HCT116 (cell line): ENCODE measurements at regions not wholly inside any gene's neighbourhood (a gene's known extent, or its start where the extent isn't known, plus 50 kb on each side); places are given as distances from the start of the nearest gene placed in this dataset.

Experiments used
- ATAC-seq: fragments of 200-7000 bp; cut with Tn5 transposase; 2 replicates; pipeline ENCODE4 v1.9.1; 2020; ENCODE audit warnings: mild to moderate bottlenecking, moderate library complexity
- BruUV-seq: library from RNA; stranded (reverse); fragments of 400-500 nt; replicated peaks from 2 replicates; lab custom pipeline; 2021; lab: Mats Ljungman, UMichigan
- CTCF ChIA-PET: fragments of 300-600 bp; sonication (Branson Sonifier 250); formaldehyde crosslinking; loops from one replicate; lab custom pipeline; 2021; ENCODE audit warnings: antibody characterized with exemption; lab: Charles Lee
- POLR2A ChIA-PET: fragments of 300-600, 350-600 bp; sonication (Branson Sonifier 250); formaldehyde crosslinking; loops from one replicate; lab custom pipeline; 2021; ENCODE audit warnings: antibody characterized with exemption; lab: Charles Lee
- RAD21 ChIA-PET, 2 experiments: fragments of 300-600 bp; sonication (Branson Sonifier 250); formaldehyde crosslinking; loops; one replicate each; lab custom pipeline; 2023; ENCODE audit warnings: low total read pairs in 2 of 2; ENCODE audit not compliant: uncharacterized antibody in 2 of 2, unreplicated experiment in 2 of 2, low non-redundant PET in 1 of 2; lab: Charles Lee
- DNase-seq: peaks from one replicate; pipeline ENCODE4 v3.0.0-alpha.2; 2010; ENCODE audit warnings: low read depth, low spot score
- H2AFZ ChIP-seq: fragments of 200-600 bp; shearing (Covaris generic), sonication (generic); 2 replicates; pipeline ENCODE4 v1.6.1; 2017; ENCODE audit warnings: low read depth, mixed run types, mixed read lengths, antibody characterized with exemption, low read length; ENCODE audit not compliant: poor library complexity, severe bottlenecking
- H3K27ac ChIP-seq: 2 replicates; pipeline ENCODE4 v1.5.1; 2012; ENCODE audit warnings: low read depth, low read length
- H3K27me3 ChIP-seq: fragments of 200-600 bp; sonication (generic); 2 replicates; pipeline ENCODE4 v1.6.1; 2016; ENCODE audit warnings: mixed run types, low read length, mixed read lengths; ENCODE audit not compliant: insufficient read depth
- H3K36me3 ChIP-seq, 2 experiments: fragments of 200-500 bp in 1 of 2; fragments of 200-600 bp in 1 of 2; sonication (Bioruptor generic) in 1 of 2; sonication (generic) in 1 of 2; 2 replicates each; pipeline versions ENCODE4 v1.5.1 to v1.6.1; 2014 to 2016; ENCODE audit warnings: low read length in 2 of 2, inconsistent platforms in 1 of 2, mixed read lengths in 1 of 2, mixed run types in 1 of 2; ENCODE audit not compliant: insufficient read depth in 2 of 2, control insufficient read depth in 1 of 2
- H3K4me1 ChIP-seq, 2 experiments: fragments of 200-600 bp in 1 of 2; sonication (generic) in 1 of 2; 2 replicates each; pipeline versions ENCODE4 v1.5.1 to v1.6.1; 2012 to 2017; ENCODE audit warnings: low read length in 2 of 2, inconsistent platforms in 1 of 2, mild to moderate bottlenecking in 1 of 2, mixed read lengths in 1 of 2, mixed run types in 1 of 2, moderate library complexity in 1 of 2; ENCODE audit not compliant: insufficient read depth in 2 of 2, control insufficient read depth in 1 of 2
- H3K4me2 ChIP-seq: fragments of 200-600 bp; sonication (generic); 2 replicates; pipeline ENCODE4 v1.6.1; 2017; ENCODE audit warnings: mixed run types, low read length, mixed read lengths
- H3K4me3 ChIP-seq, 2 experiments: fragments of 200-600 bp in 1 of 2; sonication (generic) in 1 of 2; replicated peaks in 1 of 2; 2 replicates each; pipeline ENCODE4 v1.5.1; 2011 to 2016; ENCODE audit warnings: low read length in 2 of 2, control low read depth in 1 of 2, low read depth in 1 of 2, mild to moderate bottlenecking in 1 of 2, mixed read lengths in 1 of 2, mixed run types in 1 of 2
- H3K79me2 ChIP-seq: fragments of 200-600 bp; sonication (generic); 2 replicates; pipeline ENCODE4 v1.6.1; 2017; ENCODE audit warnings: mild to moderate bottlenecking, mixed run types, low read length, moderate library complexity, mixed read lengths; ENCODE audit not compliant: insufficient read depth
- H3K9ac ChIP-seq: fragments of 200-600 bp; sonication (generic); 2 replicates; pipeline ENCODE4 v1.6.1; 2016; ENCODE audit warnings: low read length, mixed read lengths
- H3K9me2 ChIP-seq: fragments of 200-600 bp; sonication (generic), shearing (Covaris generic); 2 replicates; pipeline ENCODE4 v1.6.1; 2017; ENCODE audit warnings: mixed run types, mild to moderate bottlenecking, moderate library complexity; ENCODE audit not compliant: insufficient read depth
- H3K9me3 ChIP-seq, 2 experiments: fragments of 200-500 bp in 1 of 2; fragments of 200-600 bp in 1 of 2; sonication (Bioruptor generic) in 1 of 2; sonication (generic) in 1 of 2; 2 replicates each; pipeline ENCODE4 v1.6.1; 2014 to 2017; ENCODE audit warnings: low read length in 2 of 2, mixed read lengths in 2 of 2, inconsistent platforms in 1 of 2, low read depth in 1 of 2, mild to moderate bottlenecking in 1 of 2, mixed run types in 1 of 2, moderate library complexity in 1 of 2; ENCODE audit not compliant: control insufficient read depth in 1 of 2, insufficient read depth in 1 of 2
- H4K20me1 ChIP-seq: fragments of 200-600 bp; sonication (generic), shearing (Covaris generic); 2 replicates; pipeline ENCODE4 v1.6.1; 2017; ENCODE audit warnings: mixed run types, mild to moderate bottlenecking, moderate library complexity; ENCODE audit not compliant: insufficient read depth
- CBX3 ChIP-seq: IDR thresholded peaks from 2 replicates; pipeline ENCODE4 v1.6.1; 2012; ENCODE audit warnings: low read depth
- CEBPB ChIP-seq: IDR thresholded peaks from 2 replicates; pipeline ENCODE4 v1.6.1; 2012; ENCODE audit warnings: low read depth
- ELF1 ChIP-seq: IDR thresholded peaks from 2 replicates; pipeline ENCODE4 v1.6.1; 2012; ENCODE audit warnings: low read depth, borderline replicate concordance
- EZH2 ChIP-seq: fragments of 200-600 bp; sonication (generic); IDR thresholded peaks from 2 replicates; pipeline ENCODE4 v1.6.1; 2017; ENCODE audit warnings: antibody characterized with exemption, mixed run types
- EZH2phosphoT487 ChIP-seq: fragments of 200-600 bp; IDR thresholded peaks from 2 replicates; pipeline ENCODE4 v1.6.1; 2018; ENCODE audit warnings: antibody characterized with exemption, borderline replicate concordance
- FOSL1 ChIP-seq: IDR thresholded peaks from 2 replicates; pipeline ENCODE4 v1.6.1; 2012; ENCODE audit warnings: low read depth
- JUND ChIP-seq: IDR thresholded peaks from 2 replicates; pipeline ENCODE4 v1.6.1; 2012
- POLR2AphosphoS5 ChIP-seq: IDR thresholded peaks from 2 replicates; pipeline ENCODE4 v1.6.1; 2011; ENCODE audit warnings: mild to moderate bottlenecking, low read depth, low read length, moderate library complexity
- RAD21 ChIP-seq: IDR thresholded peaks from 2 replicates; pipeline ENCODE4 v1.6.1; 2012; ENCODE audit warnings: low read depth, mild to moderate bottlenecking
- SP1 ChIP-seq: IDR thresholded peaks from 2 replicates; pipeline ENCODE4 v1.6.1; 2012; ENCODE audit warnings: low read depth
- TCF7L2 ChIP-seq: IDR thresholded peaks from 2 replicates; pipeline ENCODE4 v1.7.0; 2011; ENCODE audit warnings: borderline replicate concordance, inconsistent platforms; ENCODE audit not compliant: insufficient read depth, insufficient read length; ENCODE audit errors: extremely low read depth
- YY1 ChIP-seq: IDR thresholded peaks from 2 replicates; pipeline ENCODE4 v1.6.1; 2011; ENCODE audit warnings: low read length, low read depth, moderate library complexity, mild to moderate bottlenecking; ENCODE audit not compliant: insufficient replicate concordance; ENCODE audit errors: extremely low read depth
- ZBTB33 ChIP-seq: IDR thresholded peaks from 2 replicates; pipeline ENCODE4 v1.6.1; 2011; ENCODE audit warnings: mild to moderate bottlenecking, low read length, moderate library complexity; ENCODE audit not compliant: insufficient replicate concordance; ENCODE audit errors: extremely low read depth
- ZFX ChIP-seq: fragments of 450-650 bp; IDR thresholded peaks from 2 replicates; pipeline ENCODE4 v1.6.1; 2017
- ZNF274 ChIP-seq: fragments of 200-500 bp; sonication (Bioruptor generic); IDR thresholded peaks from 2 replicates; pipeline ENCODE4 v1.6.1; 2014; ENCODE audit warnings: mild to moderate bottlenecking, low read depth, low read length, inconsistent platforms
- intact Hi-C: fragments of 100-400 bp; cut with micrococcal nuclease; formaldehyde crosslinking; loops from 2 replicates; pipeline ENCODE4 v1.10.0; 2022
- TF ChIP-seq, protein P1 (sequence below): IDR thresholded peaks from 2 replicates; pipeline ENCODE4 v1.6.1; 2012
- TF ChIP-seq, protein P2 (sequence below), 3 experiments: fragments of 200-600 bp in 1 of 3; sonication (generic) in 1 of 3; IDR thresholded peaks in 2 of 3; conservative IDR thresholded peaks in 1 of 3; 2 replicates each; pipeline ENCODE4 v1.5.1; 2012 to 2017; ENCODE audit warnings: low read depth in 2 of 3, low read length in 2 of 3, antibody characterized with exemption in 1 of 3, borderline replicate concordance in 1 of 3, control low read depth in 1 of 3, mild to moderate bottlenecking in 1 of 3, mixed read lengths in 1 of 3, mixed run types in 1 of 3, moderate library complexity in 1 of 3; ENCODE audit not compliant: insufficient read depth in 1 of 3
- TF ChIP-seq, protein P3 (sequence below): IDR thresholded peaks from 2 replicates; pipeline ENCODE4 v1.6.1; 2012; ENCODE audit warnings: low read depth
- TF ChIP-seq, protein P4 (sequence below): IDR thresholded peaks from 2 replicates; pipeline ENCODE4 v1.6.1; 2012

GRCh38 chr12:126483145-126484068 is 1418.2 kb downstream of the AACS start:
- H3K27me3 ChIP-seq = no peaks in the 10 kb centered on the region
- POLR2A ChIA-PET = no interaction called here
- H3K9me2 ChIP-seq = no peaks in the 10 kb centered on the region
- H3K27ac ChIP-seq = no peak overlapping the region
- no TSS peak for BruUV-seq
- ATAC-seq = no peak
- no peaks in the 10 kb centered on the region for H3K4me1 ChIP-seq
- CTCF ChIA-PET = no interaction called here
- H3K9ac ChIP-seq = no peak overlapping the region
- DNase-seq = no peak
- H3K36me3 ChIP-seq = no peaks in the 10 kb centered on the region
- no peak overlapping the region for H3K4me3 ChIP-seq
- H2AFZ ChIP-seq = no peak overlapping the region
- H4K20me1 ChIP-seq = no peaks in the 10 kb centered on the region
- no peaks in the 10 kb centered on the region for H3K79me2 ChIP-seq
- no peak overlapping the region for H3K4me2 ChIP-seq
- H3K9me3 ChIP-seq = peaks cover 0 to 18% of the 10 kb centered on the region in 2 experiments; a peak in 2 of 4 replicates
- intact Hi-C loops = no loop called here
- RAD21 ChIA-PET = no interaction called here
- TF ChIP-seq, protein P1, sequence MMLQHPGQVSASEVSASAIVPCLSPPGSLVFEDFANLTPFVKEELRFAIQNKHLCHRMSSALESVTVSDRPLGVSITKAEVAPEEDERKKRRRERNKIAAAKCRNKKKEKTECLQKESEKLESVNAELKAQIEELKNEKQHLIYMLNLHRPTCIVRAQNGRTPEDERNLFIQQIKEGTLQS = no peak
- no peak for TF ChIP-seq YY1
- TF ChIP-seq, protein P2, sequence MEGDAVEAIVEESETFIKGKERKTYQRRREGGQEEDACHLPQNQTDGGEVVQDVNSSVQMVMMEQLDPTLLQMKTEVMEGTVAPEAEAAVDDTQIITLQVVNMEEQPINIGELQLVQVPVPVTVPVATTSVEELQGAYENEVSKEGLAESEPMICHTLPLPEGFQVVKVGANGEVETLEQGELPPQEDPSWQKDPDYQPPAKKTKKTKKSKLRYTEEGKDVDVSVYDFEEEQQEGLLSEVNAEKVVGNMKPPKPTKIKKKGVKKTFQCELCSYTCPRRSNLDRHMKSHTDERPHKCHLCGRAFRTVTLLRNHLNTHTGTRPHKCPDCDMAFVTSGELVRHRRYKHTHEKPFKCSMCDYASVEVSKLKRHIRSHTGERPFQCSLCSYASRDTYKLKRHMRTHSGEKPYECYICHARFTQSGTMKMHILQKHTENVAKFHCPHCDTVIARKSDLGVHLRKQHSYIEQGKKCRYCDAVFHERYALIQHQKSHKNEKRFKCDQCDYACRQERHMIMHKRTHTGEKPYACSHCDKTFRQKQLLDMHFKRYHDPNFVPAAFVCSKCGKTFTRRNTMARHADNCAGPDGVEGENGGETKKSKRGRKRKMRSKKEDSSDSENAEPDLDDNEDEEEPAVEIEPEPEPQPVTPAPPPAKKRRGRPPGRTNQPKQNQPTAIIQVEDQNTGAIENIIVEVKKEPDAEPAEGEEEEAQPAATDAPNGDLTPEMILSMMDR (IDR thresholded peaks at IDR 0.05 in 2 of 3, conservative IDR thresholded peaks at IDR 0.05 in 1 of 3; ENCODE audit: borderline replicate concordance in 1 of 3, insufficient read depth in 1 of 3, low read depth in 2 of 3, low read length in 2 of 3) = no peak
- TF ChIP-seq JUND = no peak
- TF ChIP-seq ZFX = no peak
- no peak for TF ChIP-seq EZH2phosphoT487
- TF ChIP-seq ZNF274 = no peak
- no peak for TF ChIP-seq FOSL1
- TF ChIP-seq, protein P3, sequence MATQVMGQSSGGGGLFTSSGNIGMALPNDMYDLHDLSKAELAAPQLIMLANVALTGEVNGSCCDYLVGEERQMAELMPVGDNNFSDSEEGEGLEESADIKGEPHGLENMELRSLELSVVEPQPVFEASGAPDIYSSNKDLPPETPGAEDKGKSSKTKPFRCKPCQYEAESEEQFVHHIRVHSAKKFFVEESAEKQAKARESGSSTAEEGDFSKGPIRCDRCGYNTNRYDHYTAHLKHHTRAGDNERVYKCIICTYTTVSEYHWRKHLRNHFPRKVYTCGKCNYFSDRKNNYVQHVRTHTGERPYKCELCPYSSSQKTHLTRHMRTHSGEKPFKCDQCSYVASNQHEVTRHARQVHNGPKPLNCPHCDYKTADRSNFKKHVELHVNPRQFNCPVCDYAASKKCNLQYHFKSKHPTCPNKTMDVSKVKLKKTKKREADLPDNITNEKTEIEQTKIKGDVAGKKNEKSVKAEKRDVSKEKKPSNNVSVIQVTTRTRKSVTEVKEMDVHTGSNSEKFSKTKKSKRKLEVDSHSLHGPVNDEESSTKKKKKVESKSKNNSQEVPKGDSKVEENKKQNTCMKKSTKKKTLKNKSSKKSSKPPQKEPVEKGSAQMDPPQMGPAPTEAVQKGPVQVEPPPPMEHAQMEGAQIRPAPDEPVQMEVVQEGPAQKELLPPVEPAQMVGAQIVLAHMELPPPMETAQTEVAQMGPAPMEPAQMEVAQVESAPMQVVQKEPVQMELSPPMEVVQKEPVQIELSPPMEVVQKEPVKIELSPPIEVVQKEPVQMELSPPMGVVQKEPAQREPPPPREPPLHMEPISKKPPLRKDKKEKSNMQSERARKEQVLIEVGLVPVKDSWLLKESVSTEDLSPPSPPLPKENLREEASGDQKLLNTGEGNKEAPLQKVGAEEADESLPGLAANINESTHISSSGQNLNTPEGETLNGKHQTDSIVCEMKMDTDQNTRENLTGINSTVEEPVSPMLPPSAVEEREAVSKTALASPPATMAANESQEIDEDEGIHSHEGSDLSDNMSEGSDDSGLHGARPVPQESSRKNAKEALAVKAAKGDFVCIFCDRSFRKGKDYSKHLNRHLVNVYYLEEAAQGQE = no peak
- TF ChIP-seq POLR2AphosphoS5 = no peak
- no peak for TF ChIP-seq CEBPB
- TF ChIP-seq ELF1 = no peak
- TF ChIP-seq, protein P4, sequence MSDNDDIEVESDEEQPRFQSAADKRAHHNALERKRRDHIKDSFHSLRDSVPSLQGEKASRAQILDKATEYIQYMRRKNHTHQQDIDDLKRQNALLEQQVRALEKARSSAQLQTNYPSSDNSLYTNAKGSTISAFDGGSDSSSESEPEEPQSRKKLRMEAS = no peak
- TF ChIP-seq ZBTB33 = no peak
- no peak for TF ChIP-seq CBX3
- no peak for TF ChIP-seq SP1
- TF ChIP-seq RAD21 = no peak
- no peak for TF ChIP-seq TCF7L2
- no peak for TF ChIP-seq EZH2
